GM18873 (cell line): ENCODE measurements at regions not wholly inside any gene's neighbourhood (a gene's known extent, or its start where the extent isn't known, plus 50 kb on each side); places are given as distances from the start of the nearest gene placed in this dataset.
"Not testable (repeated sequence)": the region's sequence is repeated elsewhere in the genome, so short reads cannot be mapped to it uniquely, and the experiment has no call there.

Source experiments
- ATAC-seq: cut with Tn5 transposase; IDR thresholded peaks from one replicate; pipeline ENCODE4 v1.9.1; 2021; ENCODE audit warnings: mild to moderate bottlenecking, moderate library complexity, moderate number of reproducible peaks; ENCODE audit not compliant: unreplicated experiment, low FRiP score

DNA sequence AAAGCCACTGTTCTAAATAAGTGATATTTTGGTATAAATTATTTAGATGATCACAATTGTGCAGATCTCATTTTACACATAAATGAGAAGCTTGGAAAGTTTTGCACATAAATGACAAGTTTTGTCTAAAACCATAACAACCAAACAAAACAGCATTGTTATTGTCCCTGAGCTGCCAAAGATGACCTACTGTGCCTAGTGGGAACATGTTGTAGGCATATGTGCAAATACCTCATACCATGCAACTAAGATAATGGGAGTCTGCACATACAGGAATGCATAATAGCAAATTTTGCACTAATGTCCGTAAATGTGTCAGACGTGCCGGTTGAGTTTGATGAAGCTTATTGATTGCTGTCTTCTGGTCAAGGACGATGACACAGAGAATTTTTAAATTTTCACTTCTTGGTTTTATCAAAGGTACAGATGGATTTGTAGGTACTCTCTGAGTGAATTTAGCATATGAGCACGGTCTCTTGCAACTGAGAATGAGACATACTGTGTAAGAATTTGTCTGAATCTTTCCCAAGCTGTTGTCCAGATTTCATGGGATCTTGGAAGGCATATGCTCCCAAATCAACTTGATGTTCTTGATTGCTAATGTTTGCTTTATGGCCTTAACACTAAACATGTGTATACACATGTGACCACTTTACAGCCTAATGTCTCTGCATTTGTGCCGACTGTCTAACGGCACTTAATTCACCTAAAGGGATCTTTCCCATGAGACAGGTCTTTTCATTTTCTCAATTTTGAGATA is 1133.5 kb downstream of the FAT4 start:
- no peak for ATAC-seq

GRCh38 chr4:126451237-126451873 is 1136.6 kb downstream of the FAT4 start:
- no peak for ATAC-seq

DNA sequence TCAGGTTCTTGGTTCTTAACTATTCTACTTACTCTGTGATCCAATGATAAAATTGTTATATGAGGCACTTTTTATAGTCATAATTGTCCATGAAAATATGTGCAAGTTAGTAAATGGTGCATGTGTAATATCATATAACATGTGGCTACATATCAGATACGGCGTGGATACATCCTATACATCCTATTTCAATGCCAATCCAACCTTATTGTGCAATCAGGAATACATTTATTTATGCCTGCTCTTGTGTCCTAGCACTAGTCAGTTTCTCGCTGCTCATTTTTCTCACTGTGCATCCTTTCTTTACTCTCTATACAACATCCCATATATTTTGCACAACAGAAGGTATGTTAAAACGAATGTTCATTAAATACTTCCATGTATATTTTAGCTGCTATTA is 1141.1 kb downstream of the FAT4 start:
- ATAC-seq: no peak

DNA sequence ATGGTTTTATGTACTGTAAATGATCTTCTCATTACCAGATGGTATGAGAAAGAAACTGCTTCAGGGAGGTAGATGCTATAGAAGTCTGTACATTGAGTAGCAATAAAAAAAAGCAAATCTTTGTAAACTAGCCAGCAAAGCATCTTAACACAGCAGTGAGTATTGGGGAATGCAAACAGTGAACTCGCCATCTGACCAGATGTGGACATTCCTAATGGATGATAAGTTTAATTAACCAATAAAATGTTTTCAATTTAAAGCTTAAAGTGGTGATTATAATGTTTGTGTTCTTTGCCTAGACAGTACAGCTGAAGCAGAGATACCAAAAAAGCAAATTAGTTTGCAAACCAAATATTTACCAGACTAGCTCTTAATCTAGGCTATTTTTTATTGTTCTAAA is 1144.2 kb downstream of the FAT4 start:
- no peak for ATAC-seq

DNA sequence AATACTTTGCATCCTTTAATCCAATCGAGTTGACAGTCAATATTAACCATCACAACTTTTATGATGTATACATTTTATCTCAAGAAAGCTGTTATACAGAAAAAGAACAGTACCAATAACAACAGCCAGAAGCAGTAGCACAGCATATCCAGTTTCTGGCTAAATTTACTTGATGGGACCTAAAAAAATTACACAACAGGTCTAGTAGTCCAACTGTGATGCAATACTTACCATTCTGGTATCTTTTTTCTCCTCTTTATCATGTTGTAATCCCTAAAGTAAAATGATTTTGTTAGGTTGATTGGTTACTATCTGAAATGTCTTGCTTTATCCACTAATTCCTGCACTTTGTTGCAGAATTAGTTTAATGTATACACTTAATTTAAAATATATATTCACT is 1150.6 kb downstream of the FAT4 start:
- ATAC-seq: no peak

DNA sequence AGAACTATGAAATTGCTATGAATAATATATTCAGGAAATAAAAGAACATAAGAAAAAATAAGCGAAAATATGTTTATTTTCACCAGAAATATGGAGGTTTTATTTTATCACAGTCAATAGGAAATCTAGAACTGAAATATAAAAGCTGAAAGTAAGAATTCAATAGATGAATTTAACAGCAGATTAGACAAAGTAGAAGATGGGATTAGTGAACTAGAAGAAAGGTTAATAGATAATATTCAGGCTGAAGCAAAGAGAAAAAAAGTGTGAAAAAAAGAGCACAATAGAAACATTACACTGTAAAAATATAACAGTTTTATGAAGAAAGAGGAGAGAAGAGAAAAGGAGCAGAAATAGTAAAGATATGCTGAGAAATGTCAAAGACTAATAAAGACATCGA is 1152.1 kb downstream of the FAT4 start:
- ATAC-seq: no peak

GRCh38 chr4:126468144-126468543 is 1153.4 kb downstream of the FAT4 start:
- no peak for ATAC-seq

GRCh38 chr4:126470862-126471261 is 1156.1 kb downstream of the FAT4 start:
- no peak for ATAC-seq

- ATAC-seq: no peak
These were observed 1157.0 kb upstream of the INTU start for GRCh38 chr4:126475730-126476129.

- ATAC-seq: no peak
These were observed 1153.0 kb upstream of the INTU start for GRCh38 chr4:126479709-126480108.

DNA sequence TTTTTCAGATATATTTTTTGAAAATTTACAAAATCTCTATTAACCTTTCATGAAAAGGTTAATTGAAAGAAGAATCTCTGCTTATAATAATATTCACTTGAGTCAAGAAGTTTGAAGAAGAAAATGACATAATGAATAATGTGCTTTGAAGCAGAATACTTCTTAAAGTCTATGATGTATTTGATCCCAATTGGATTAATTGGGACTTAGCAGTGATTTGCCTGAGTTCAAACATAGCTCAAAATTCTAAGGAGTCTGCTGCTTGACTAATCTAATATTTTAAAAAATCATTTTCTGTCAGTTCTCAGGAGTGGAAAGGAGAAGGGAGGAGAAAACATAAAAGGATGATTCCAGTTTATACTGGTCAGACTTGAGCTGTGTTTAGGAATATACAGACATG is 1150.4 kb upstream of the INTU start:
- ATAC-seq: no peak

- no peak for ATAC-seq
These were observed 1146.4 kb upstream of the INTU start for GRCh38 chr4:126486377-126486776.

DNA sequence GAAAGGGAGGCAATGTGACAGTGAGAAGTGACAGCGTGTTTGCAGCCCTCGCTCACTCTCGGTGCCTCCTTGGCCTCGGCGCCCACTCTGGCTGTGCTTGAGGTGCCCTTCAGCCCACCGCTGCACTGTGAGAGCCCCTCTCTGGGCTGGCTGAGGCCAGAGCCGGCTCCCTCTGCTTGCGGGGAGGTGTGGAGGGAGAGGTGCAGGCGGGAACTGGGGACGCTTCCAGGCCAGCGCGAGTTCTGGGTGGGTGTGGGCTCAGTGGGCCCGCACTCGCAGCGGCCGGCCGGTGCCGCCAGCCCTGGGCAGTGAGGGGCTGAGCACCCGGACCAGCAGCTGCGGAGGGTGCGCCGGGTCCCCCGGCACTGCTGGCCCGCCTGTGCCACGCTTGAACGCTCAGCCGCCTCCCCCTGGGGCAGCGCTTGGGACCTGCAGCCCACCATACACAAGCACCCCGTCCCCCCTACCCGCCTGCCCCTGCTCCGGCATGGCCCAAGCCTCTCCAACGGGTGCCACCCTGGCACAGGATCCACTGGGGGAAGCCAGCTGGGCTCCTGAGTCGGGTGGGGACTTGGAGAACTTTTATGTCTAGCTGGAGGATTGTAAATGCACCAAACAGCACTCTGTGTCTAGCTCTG is 1142.8 kb upstream of the INTU start:
- no peak for ATAC-seq

GRCh38 chr4:126495163-126495752 is 1137.5 kb upstream of the INTU start:
- ATAC-seq: no peak

DNA sequence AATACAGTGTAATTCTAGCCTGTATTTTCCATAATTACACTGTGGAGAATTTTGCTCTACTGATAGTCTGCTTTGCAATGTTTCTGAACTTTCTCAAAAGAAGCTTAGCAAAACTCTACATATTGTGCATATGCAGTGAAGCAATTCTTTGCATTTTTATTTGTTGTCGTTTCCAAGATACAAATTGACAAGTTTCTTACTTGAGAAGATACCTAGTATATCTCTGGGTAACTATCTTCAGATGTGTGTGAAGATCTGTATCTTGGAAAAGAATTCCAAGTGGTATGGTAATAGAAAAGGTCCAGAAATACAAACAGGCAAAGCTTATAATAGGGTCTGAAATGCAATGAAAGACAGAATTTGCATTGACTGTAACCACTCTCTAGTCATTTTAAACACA is 1119.8 kb upstream of the INTU start:
- no peak for ATAC-seq

GRCh38 chr4:126513596-126513995 is 1119.2 kb upstream of the INTU start:
- no peak for ATAC-seq

- ATAC-seq: no peak
These were observed 1112.0 kb upstream of the INTU start for GRCh38 chr4:126520731-126521130.

GRCh38 chr4:126525400-126525799 is 1107.4 kb upstream of the INTU start:
- ATAC-seq: not testable (repeated sequence)

DNA sequence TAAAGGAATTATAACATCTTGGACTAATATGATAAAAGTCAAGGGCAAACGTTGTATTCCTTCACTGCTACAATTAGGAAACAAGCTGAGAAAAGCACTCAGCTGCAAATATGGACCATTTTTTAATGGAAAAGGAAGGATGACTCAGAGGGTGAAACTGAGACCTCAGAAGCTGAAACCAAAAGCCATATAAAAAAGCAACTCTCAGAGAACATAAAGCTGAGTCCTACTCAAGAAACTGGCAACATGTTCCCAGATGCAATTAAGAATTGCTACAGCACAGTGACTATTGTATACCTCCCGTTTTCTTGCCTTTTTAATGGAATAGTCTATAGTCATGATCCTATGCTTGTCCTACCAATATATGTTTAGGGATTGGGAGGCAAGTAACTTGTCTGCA is 1106.4 kb upstream of the INTU start:
- no peak for ATAC-seq

DNA sequence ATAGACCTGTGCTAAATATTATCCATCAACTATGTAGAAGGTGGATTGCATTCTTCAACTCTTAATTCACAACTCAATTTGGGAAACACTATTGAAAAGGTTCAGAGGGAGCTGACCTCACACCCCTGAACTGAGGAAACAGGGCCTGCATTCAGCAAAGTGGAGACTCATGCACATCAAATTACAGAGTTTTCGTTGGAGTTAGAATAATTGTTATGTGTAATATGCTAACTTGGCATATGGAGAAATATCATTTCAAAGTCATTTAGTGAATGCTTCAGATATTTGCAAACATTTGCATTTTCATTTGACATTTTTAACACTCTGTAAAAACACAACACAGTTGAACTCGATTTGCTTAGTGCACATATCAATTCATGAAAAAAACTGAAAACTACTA is 1102.8 kb upstream of the INTU start:
- no peak for ATAC-seq

GRCh38 chr4:126530996-126531585 is 1101.7 kb upstream of the INTU start:
- ATAC-seq: no peak
